ENCODE measurements at regions not wholly inside any gene's neighbourhood (a gene's known extent, or its start where the extent isn't known, plus 50 kb on each side); places are given as distances from the start of the nearest gene placed in this dataset.

GRCh38 chr14:31965735-31966598, 111.1 kb upstream of the ARHGAP5 start:
- no peak for DNase-seq (ENCODE audit: low read depth in 3 of 3)

- no peak for DNase-seq (ENCODE audit: low read depth in 3 of 3)
These were observed 110.0 kb upstream of the ARHGAP5 start for GRCh38 chr14:31966896-31967668.

DNA sequence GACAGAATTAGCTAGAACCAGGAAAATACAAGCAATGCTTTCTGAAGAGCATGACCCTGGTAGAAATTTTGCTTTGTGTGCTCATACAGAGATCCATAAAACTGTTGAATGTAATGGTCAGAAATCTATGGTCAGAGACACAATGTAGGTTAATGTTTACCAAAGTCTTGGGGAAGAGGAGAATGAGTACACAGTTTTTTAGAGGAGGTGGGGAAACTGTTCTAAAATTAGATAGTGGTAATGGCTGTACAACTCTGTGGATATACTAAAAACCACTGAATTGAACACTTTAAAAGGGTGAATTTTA, 109.5 kb upstream of the ARHGAP5 start:
- no peak for DNase-seq (ENCODE audit: low read depth in 3 of 3)

DNA sequence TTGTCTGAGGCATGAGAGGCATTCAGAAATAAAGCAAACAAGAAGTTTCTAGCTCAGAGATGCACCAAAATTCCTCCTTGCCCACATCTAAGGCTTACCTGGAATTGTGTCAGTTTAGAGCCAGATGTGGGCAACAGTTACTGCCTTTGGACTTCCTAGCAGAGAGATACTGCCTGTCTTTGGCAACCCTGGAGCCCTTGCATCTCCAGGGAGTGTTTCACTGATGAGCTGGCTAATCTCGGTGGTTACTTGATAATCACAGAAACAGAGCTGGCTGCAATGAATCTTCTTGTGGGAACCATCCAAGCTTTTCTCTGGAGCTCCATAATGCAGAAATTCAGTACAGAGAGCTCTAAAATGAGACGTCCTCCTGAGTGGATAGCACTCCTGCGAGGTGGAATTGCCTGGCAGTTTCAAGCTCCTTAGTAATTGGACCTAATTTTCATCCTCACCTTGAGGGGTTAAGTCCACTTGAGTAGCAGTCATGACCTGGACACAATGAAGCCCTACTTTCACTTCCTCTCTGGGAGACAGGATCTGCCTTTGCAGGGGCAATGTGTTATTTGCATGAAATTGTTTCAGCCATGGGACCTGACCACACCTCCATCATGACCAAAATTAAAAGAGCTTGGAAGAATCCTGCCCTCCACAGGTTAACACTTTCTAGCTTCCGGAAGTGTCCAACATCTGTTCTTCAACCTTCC, 108.8 kb upstream of the ARHGAP5 start:
- DNase-seq (ENCODE audit: low read depth in 3 of 3) = no peak

DNA sequence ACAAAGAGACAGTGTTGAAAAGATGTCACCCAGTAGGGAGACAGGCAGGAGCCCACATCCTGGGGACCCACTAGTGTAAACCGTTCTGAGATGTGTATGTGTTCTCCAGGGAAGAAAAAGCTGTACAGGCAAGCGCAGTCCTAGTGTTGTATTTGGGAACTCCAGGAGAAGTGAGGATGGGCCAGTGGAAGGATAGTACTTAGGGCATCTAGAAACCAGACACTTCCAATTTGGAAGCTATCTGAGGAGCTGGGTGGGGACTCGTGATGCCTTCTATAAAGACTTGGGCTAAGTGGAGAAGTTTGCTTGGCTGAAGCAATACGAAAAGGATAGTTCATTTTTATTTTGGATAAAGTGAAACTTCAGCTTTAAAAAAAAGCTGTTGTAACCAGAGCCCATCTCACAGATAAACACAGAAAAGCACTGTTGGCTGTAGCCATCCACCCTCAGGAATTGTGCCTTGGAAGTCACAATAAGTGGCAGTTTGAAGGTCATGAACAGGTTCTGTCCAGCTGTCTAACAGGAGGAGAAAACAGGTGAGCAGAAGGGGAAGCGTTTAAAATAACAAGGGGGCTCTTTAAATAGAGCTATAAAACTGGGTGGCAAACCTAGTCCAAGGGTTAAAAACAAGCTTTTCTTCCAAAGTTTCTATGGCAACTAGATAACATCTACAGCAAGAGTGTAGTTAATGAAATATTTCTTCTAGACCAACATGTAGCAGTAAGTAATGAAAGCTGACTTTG, 108.0 kb upstream of the ARHGAP5 start:
- DNase-seq (ENCODE audit: low read depth in 3 of 3) = no peak

DNA sequence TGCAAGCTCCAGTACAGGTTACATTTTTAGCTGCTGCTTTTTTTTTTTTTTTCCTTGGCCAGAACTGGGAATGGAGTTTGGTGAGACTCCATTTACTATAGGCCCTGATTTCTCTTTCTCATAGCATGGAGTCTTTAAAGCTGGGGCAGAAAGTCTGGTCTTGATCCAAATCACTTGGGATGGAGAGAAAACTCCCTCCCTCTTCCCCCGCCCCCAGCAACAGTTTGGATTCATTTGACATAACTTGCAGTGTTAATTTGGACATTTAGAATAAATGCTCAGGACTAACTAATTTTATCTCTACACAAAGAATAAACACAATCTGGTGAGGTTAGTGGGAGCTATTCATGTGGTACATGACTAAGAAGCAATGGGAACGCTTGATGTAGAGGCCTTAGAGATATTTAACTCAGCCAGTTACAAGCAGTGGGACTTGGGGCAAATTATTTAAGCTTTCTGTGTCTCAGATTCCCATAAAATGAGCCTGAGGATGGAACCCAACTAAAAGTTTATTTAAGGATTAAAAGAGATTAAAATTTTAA, 107.3 kb upstream of the ARHGAP5 start:
- no peak for DNase-seq (ENCODE audit: low read depth in 3 of 3)

DNA sequence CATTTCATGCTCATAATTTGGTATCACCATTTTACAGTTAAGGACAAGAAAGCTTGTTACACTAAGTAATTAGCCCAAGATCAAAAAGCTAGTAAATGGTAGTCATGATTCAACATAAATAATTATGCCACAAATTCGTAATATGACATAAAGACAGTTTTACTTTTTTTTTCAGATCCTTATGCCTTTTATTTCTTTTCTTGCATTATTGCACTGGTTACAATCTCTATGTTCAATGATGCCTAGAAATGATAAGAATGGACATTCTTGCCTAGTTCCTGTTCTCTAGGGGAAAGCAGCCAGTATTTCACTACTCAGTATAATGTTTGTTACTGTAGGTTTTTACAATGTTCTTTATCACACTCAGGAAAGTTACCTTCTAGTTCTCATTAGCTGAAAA, 106.4 kb upstream of the ARHGAP5 start:
- DNase-seq (ENCODE audit: low read depth in 3 of 3) = no peak

GRCh38 chr14:31971612-31972011, 105.5 kb upstream of the ARHGAP5 start:
- DNase-seq (ENCODE audit: low read depth in 3 of 3) = no peak

- DNase-seq (ENCODE audit: low read depth in 3 of 3) = no peak
These were observed 100.0 kb upstream of the ARHGAP5 start for GRCh38 chr14:31977001-31977556.

DNA sequence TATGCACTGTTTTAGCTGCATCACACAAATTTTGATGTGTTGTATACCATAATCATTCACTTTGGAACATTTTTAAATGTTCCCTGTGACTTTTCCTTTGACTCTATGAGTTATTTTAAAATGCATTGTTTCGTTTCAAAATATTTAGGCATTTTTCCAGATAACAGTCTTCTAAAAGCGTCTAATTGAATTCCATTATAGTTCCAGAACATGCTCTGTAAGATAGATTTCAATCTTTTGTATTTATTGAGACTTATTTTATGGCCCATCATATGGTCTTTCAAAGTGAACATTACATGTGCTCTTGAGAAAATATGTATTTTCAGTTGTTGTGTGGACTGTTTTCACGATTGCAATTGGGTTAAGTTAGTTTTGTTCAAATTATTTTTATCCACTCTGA, 98.7 kb upstream of the ARHGAP5 start:
- DNase-seq (ENCODE audit: low read depth in 3 of 3) = no peak

DNA sequence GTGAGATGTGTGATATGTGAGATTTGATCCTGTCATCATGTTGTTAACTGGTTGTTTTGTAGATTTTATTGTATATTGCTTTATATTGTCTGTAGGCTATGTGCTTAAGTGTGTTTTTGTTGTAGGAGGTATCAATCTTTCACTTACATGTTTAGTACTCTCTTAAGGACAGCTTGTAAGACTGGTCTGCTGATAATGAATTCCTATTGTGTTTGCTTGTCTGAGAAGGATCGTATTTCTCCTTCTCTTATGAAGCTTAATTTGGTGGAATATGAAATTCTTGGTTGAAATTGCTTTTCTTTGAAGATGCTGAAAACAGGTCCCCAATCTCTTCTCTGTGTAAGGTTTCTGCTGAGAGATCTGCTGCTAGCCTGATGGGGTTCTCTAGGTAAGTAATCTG, 94.5 kb upstream of the ARHGAP5 start:
- DNase-seq (ENCODE audit: low read depth in 3 of 3) = no peak

GRCh38 chr14:31986405-31986804, 90.7 kb upstream of the ARHGAP5 start:
- no peak for DNase-seq (ENCODE audit: low read depth in 3 of 3)

- no peak for DNase-seq (ENCODE audit: low read depth in 3 of 3)
These were observed 89.4 kb upstream of the ARHGAP5 start for GRCh38 chr14:31987721-31988120.

DNA sequence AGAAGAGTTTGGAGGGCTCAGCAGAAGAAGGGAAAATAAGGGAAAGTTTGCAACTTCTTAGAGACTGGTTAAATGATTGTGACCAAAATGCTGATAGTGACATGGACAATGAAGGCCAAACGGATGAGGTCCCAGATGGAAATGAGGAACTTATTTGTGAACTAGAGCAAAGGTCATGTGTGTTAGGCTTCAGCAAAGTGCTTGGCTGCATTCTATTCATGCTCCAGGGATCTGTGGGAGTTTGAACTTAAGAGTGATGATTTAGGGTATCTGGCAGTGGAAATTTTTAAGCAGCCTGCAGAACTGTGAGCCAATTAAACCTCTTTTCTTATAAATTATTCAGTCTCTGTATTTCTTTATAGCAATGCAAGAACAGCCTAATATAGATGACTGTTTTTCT, 88.9 kb upstream of the ARHGAP5 start:
- no peak for DNase-seq (ENCODE audit: low read depth in 3 of 3)

- no peak for DNase-seq (ENCODE audit: low read depth in 3 of 3)
These were observed 86.8 kb upstream of the ARHGAP5 start for GRCh38 chr14:31990183-31990857.

- DNase-seq (ENCODE audit: low read depth in 3 of 3) = no peak
These were observed 86.1 kb upstream of the ARHGAP5 start for GRCh38 chr14:31990926-31991572.

- DNase-seq (ENCODE audit: low read depth in 3 of 3) = no peak
These were observed 85.1 kb upstream of the ARHGAP5 start for GRCh38 chr14:31992011-31992447.

DNA sequence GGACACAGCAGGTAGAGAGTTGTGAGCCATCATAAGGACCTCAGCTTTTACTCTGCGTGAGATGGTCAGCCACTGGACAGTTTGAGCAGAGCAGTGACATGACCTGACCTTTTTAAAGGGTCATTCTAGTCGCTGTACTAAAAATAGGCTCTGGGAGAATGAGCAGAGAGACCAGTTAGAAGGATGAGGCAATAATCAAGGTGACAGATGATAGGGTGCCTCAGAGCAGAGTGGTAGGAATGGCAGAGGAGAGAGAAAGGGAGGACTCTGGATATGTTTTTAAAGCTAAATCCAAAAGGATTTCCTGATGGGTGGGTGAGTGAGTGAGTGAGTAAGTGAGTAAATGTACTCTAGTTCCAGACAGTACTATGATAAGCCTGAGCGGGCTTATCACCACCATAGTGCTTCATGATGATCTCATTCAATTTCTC, 83.6 kb upstream of the ARHGAP5 start:
- DNase-seq (ENCODE audit: low read depth in 3 of 3) = no peak

- DNase-seq (ENCODE audit: low read depth in 3 of 3) = no peak
These were observed 82.6 kb upstream of the ARHGAP5 start for GRCh38 chr14:31994391-31995033.

GRCh38 chr14:32003585-32003984, 73.5 kb upstream of the ARHGAP5 start:
- DNase-seq (ENCODE audit: low read depth in 3 of 3) = no peak

All from stimulated activated CD4-positive, alpha-beta T cell treated with anti-CD3 and anti-CD28 coated beads, TNF-alpha, amount 100 ng/mL, for 24 hours (primary cell).